CD4-positive, alpha-beta T cell (primary cell): ENCODE measurements at regions not wholly inside any gene's neighbourhood (a gene's known extent, or its start where the extent isn't known, plus 50 kb on each side); places are given as distances from the start of the nearest gene placed in this dataset.

Source experiments
- ATAC-seq: fragments of 200-7000 bp; cut with Tn5 transposase; one replicate; pipeline ENCODE4 v1.10.0; 2022; ENCODE audit warnings: mild to moderate bottlenecking; ENCODE audit not compliant: poor library complexity
- CTCF ChIA-PET: fragments of 350-600 bp; sonication (Branson Sonifier 250); formaldehyde crosslinking; loops from one replicate; lab custom pipeline; 2021; ENCODE audit warnings: antibody characterized with exemption, inconsistent platforms; lab: Charles Lee
- POLR2A ChIA-PET: fragments of 350-600 bp; sonication (Branson Sonifier 250); formaldehyde crosslinking; loops from one replicate; lab custom pipeline; 2021; ENCODE audit warnings: antibody characterized with exemption, inconsistent platforms; lab: Charles Lee
- DNase-seq, 14 experiments: peaks; one replicate each; pipeline ENCODE4 v3.0.0-alpha.2; 2013 to 2020; ENCODE audit warnings: mixed read lengths in 2 of 14
- H3K27ac ChIP-seq, 2 donors: one replicate each; pipeline versions ENCODE4 v1.5.1 to v1.7.0; 2013; ENCODE audit warnings: low read length in 2 of 2, low read depth in 1 of 2, mild to moderate bottlenecking in 1 of 2
- H3K27me3 ChIP-seq, 2 experiments: 1 replicate in 1 of 2; 2 replicates in 1 of 2; pipeline versions ENCODE4 v1.6.1 to v1.7.0; 2013; ENCODE audit warnings: low read length in 2 of 2, control low read depth in 1 of 2, mild to moderate bottlenecking in 1 of 2, moderate library complexity in 1 of 2; ENCODE audit not compliant: insufficient read depth in 2 of 2, control insufficient read depth in 1 of 2
- H3K36me3 ChIP-seq: one replicate; pipeline ENCODE4 v1.6.1; 2013; ENCODE audit warnings: low read length, control low read depth; ENCODE audit not compliant: insufficient read depth
- H3K4me1 ChIP-seq: one replicate; pipeline ENCODE4 v1.6.1; 2013; ENCODE audit warnings: low read length, control low read depth; ENCODE audit not compliant: insufficient read depth
- H3K4me3 ChIP-seq: one replicate; pipeline ENCODE4 v1.5.1; 2013; ENCODE audit warnings: mild to moderate bottlenecking, low read length, moderate library complexity
- H3K9me3 ChIP-seq, 2 experiments: 1 replicate in 1 of 2; 2 replicates in 1 of 2; pipeline versions ENCODE4 v1.6.1 to v1.7.0; 2013; ENCODE audit warnings: low read length in 2 of 2, mild to moderate bottlenecking in 2 of 2, control low read depth in 1 of 2, moderate library complexity in 1 of 2; ENCODE audit not compliant: control insufficient read depth in 1 of 2, insufficient read depth in 1 of 2
- H3K27ac Mint-ChIP-seq: one replicate; pipeline ENCODE4 v1.8.0; 2020; ENCODE audit warnings: mixed read lengths
- H3K27me3 Mint-ChIP-seq: one replicate; pipeline ENCODE4 v1.8.0; 2021; ENCODE audit warnings: mixed read lengths
- H3K36me3 Mint-ChIP-seq: one replicate; pipeline ENCODE4 v1.8.0; 2021; ENCODE audit warnings: low read depth, mixed read lengths
- H3K4me1 Mint-ChIP-seq: one replicate; pipeline ENCODE4 v1.8.0; 2021; ENCODE audit warnings: low read depth, mixed read lengths
- H3K4me3 Mint-ChIP-seq: one replicate; pipeline ENCODE4 v1.8.0; 2020; ENCODE audit warnings: mild to moderate bottlenecking, mixed read lengths
- H3K9me3 Mint-ChIP-seq: one replicate; pipeline ENCODE4 v1.8.0; 2020; ENCODE audit warnings: mixed read lengths
- CTCF ChIP-seq: fragments of 200-600 bp; IDR thresholded peaks from one replicate; pipeline ENCODE4 v1.8.0; 2022; ENCODE audit warnings: antibody characterized with exemption, mild to moderate bottlenecking
- intact Hi-C, 2 experiments: fragments of 100-400 bp; cut with DNase I in 1 of 2; cut with micrococcal nuclease in 1 of 2; formaldehyde crosslinking; loops; one replicate each; pipeline versions ENCODE4 v1.15.1 to v1.9.0; 2023 to 2025; cut with DNase I, micrococcal nuclease

- Mint-ChIP-seq H3K27ac (no peak overlapping the region), H3K4me3 (no peak overlapping the region), H3K4me1 (no peaks in the 10 kb centered on the region), H3K36me3 (no peaks in the 10 kb centered on the region), H3K27me3 (no peaks in the 10 kb centered on the region), H3K9me3 (peaks cover 11% of the 10 kb centered on the region)
- H3K9me3 ChIP-seq: peaks cover 0 to 7% of the 10 kb centered on the region in 2 experiments
- DNase-seq (no peak), ATAC-seq (no peak)
- intact Hi-C loops: no loop called here
- no peak overlapping the region for H3K27ac ChIP-seq
- no peak overlapping the region for H3K4me3 ChIP-seq
- no peaks in the 10 kb centered on the region for H3K27me3 ChIP-seq
- TF ChIP-seq CTCF: no peak
- ChIA-PET CTCF (no interaction called here), POLR2A (no interaction called here)
- H3K4me1 ChIP-seq: no peaks in the 10 kb centered on the region
- no peaks in the 10 kb centered on the region for H3K36me3 ChIP-seq
Measured at GRCh38 chr5:104914536-104915070, 1352.0 kb upstream of the NUDT12 start.

- Histone ChIP-seq H3K27me3 (no peaks in the 10 kb centered on the region), H3K27ac (no peak overlapping the region), H3K36me3 (no peaks in the 10 kb centered on the region), H3K4me1 (no peaks in the 10 kb centered on the region), H3K9me3 (peaks cover 0 to 10% of the 10 kb centered on the region in 2 experiments), H3K4me3 (no peak overlapping the region)
- no peaks in the 10 kb centered on the region for H3K27me3 Mint-ChIP-seq
- POLR2A ChIA-PET: no interaction called here
- no peaks in the 10 kb centered on the region for H3K4me1 Mint-ChIP-seq
- intact Hi-C loops: no loop called here
- CTCF ChIA-PET: no interaction called here
- no peaks in the 10 kb centered on the region for H3K36me3 Mint-ChIP-seq
- TF ChIP-seq CTCF: no peak
- ATAC-seq: no peak
- H3K27ac Mint-ChIP-seq: no peak overlapping the region
- no peak for DNase-seq
- H3K4me3 Mint-ChIP-seq: no peak overlapping the region
- peaks cover 9% of the 10 kb centered on the region for H3K9me3 Mint-ChIP-seq
Measured at GRCh38 chr5:104913841-104914281, 1351.3 kb upstream of the NUDT12 start.

GRCh38 chr5:104909803-104910202, 1347.2 kb upstream of the NUDT12 start:
- ChIA-PET POLR2A (no interaction called here), CTCF (no interaction called here)
- Mint-ChIP-seq H3K4me1 (no peaks in the 10 kb centered on the region), H3K4me3 (no peak overlapping the region), H3K27me3 (no peaks in the 10 kb centered on the region), H3K36me3 (no peaks in the 10 kb centered on the region), H3K9me3 (peaks cover 2% of the 10 kb centered on the region), H3K27ac (no peak overlapping the region)
- Histone ChIP-seq H3K27me3 (no peaks in the 10 kb centered on the region), H3K36me3 (no peaks in the 10 kb centered on the region), H3K9me3 (peaks cover 0 to 10% of the 10 kb centered on the region in 2 experiments), H3K27ac (no peak overlapping the region), H3K4me1 (no peaks in the 10 kb centered on the region), H3K4me3 (no peak overlapping the region)
- no peak for TF ChIP-seq CTCF
- no peak for ATAC-seq
- intact Hi-C loops: no loop called here
- DNase-seq: no peak
